Caco-2 (cell line): ENCODE measurements at regions not wholly inside any gene's neighbourhood (a gene's known extent, or its start where the extent isn't known, plus 50 kb on each side); places are given as distances from the start of the nearest gene placed in this dataset.

Experiments used
- BruUV-seq: library from RNA; stranded (reverse); fragments of 400-500 nt; replicated peaks from 2 replicates; lab custom pipeline; 2021; lab: Mats Ljungman, UMichigan
- CTCF ChIA-PET: fragments of 300-600 bp; sonication (Branson Sonifier 250); formaldehyde crosslinking; loops from one replicate; lab custom pipeline; 2022; ENCODE audit warnings: antibody characterized with exemption; lab: Charles Lee
- POLR2A ChIA-PET: fragments of 300-600 bp; sonication (Branson Sonifier 250); formaldehyde crosslinking; loops from one replicate; lab custom pipeline; 2022; ENCODE audit warnings: antibody characterized with exemption; lab: Charles Lee
- DNase-seq, 2 experiments: peaks; one replicate each; pipeline versions ENCODE4 v3.0.0 to v3.0.0-alpha.2; 2020 to 2022
- H3K27me3 ChIP-seq: replicated peaks from 2 replicates; pipeline ENCODE4 v1.6.0; 2011; ENCODE audit warnings: low read length; ENCODE audit not compliant: control insufficient read depth, insufficient read depth
- H3K36me3 ChIP-seq: 2 replicates; pipeline ENCODE4 v1.5.1; 2011; ENCODE audit warnings: low read length; ENCODE audit not compliant: control insufficient read depth, insufficient read depth
- H3K4me1 ChIP-seq: fragments of 250-450 bp; sonication (Bioruptor Pico); 2 replicates; pipeline ENCODE4 v1.5.1; 2020; ENCODE audit warnings: mild to moderate bottlenecking
- H3K4me3 ChIP-seq: 2 replicates; pipeline ENCODE4 v1.5.1; 2011; ENCODE audit warnings: low read depth, mild to moderate bottlenecking, control low read depth, low read length
- H3K9me3 ChIP-seq: fragments of 250-450 bp; sonication (Bioruptor Pico); 2 replicates; pipeline ENCODE4 v1.5.1; 2020; ENCODE audit warnings: mild to moderate bottlenecking, moderate library complexity
- H3K27ac Mint-ChIP-seq: one replicate; pipeline ENCODE4 v1.8.0; 2022; ENCODE audit warnings: mixed read lengths; ENCODE audit not compliant: unreplicated experiment
- H3K27me3 Mint-ChIP-seq: one replicate; pipeline ENCODE4 v1.8.0; 2022; ENCODE audit warnings: mixed read lengths; ENCODE audit not compliant: insufficient read depth, unreplicated experiment
- H3K36me3 Mint-ChIP-seq: one replicate; pipeline ENCODE4 v1.8.0; 2022; ENCODE audit warnings: mild to moderate bottlenecking, mixed read lengths; ENCODE audit not compliant: insufficient read depth, unreplicated experiment
- H3K4me1 Mint-ChIP-seq: one replicate; pipeline ENCODE4 v1.8.0; 2022; ENCODE audit warnings: low read depth, mixed read lengths; ENCODE audit not compliant: unreplicated experiment
- H3K4me3 Mint-ChIP-seq: one replicate; pipeline ENCODE4 v1.8.0; 2022; ENCODE audit warnings: mild to moderate bottlenecking, moderate library complexity, mixed read lengths; ENCODE audit not compliant: unreplicated experiment
- H3K9me3 Mint-ChIP-seq: one replicate; pipeline ENCODE4 v1.8.0; 2022; ENCODE audit warnings: mixed read lengths; ENCODE audit not compliant: unreplicated experiment
- CTCF ChIP-seq, 2 experiments: fragments of 200-600 bp in 1 of 2; IDR thresholded peaks; 1 replicate in 1 of 2; 2 replicates in 1 of 2; pipeline versions ENCODE4 v1.5.1 to v1.8.0; 2011 to 2022; ENCODE audit warnings: antibody characterized with exemption in 1 of 2, control low read depth in 1 of 2, inconsistent platforms in 1 of 2, low read depth in 1 of 2, low read length in 1 of 2, mild to moderate bottlenecking in 1 of 2, moderate library complexity in 1 of 2; ENCODE audit not compliant: insufficient read depth in 1 of 2, severe bottlenecking in 1 of 2, unreplicated experiment in 1 of 2
- intact Hi-C: fragments of 100-400 bp; cut with micrococcal nuclease; formaldehyde crosslinking; loops from one replicate; pipeline ENCODE4 v1.10.0; 2022; ENCODE audit not compliant: unreplicated experiment

GRCh38 chr15:45855907-45856579, 221.2 kb downstream of the SQOR start:
- Mint-ChIP-seq H3K4me1 (peaks cover 19% of the 10 kb centered on the region), H3K36me3 (no peaks in the 10 kb centered on the region), H3K4me3 (no peak overlapping the region), H3K9me3 (no peaks in the 10 kb centered on the region), H3K27me3 (no peaks in the 10 kb centered on the region), H3K27ac (no peak overlapping the region)
- no peak for TF ChIP-seq CTCF (IDR thresholded peaks at IDR 0.05; ENCODE audit: insufficient read depth in 1 of 2, low read depth in 1 of 2, low read length in 1 of 2, severe bottlenecking in 1 of 2, unreplicated experiment in 1 of 2)
- Histone ChIP-seq H3K4me3 (no peak overlapping the region), H3K9me3 (no peaks in the 10 kb centered on the region), H3K36me3 (no peaks in the 10 kb centered on the region), H3K4me1 (peaks cover 10% of the 10 kb centered on the region), H3K27me3 (no peaks in the 10 kb centered on the region)
- intact Hi-C loops, result loop anchor here (5.0 kb wide), 1 partner anchor 59 kb away; no protein-coding TSS in a partner anchor
- BruUV-seq, result no TSS peak
- no peak for DNase-seq
- ChIA-PET CTCF (interaction anchor here (0.6 to 1.2 kb wide), 2 partner anchors 54 to 61 kb away, joined by 3 to 5 read pairs; no protein-coding TSS in a partner anchor), POLR2A (no interaction called here)

GRCh38 chr15:45857291-45857690, 222.5 kb downstream of the SQOR start:
- TF ChIP-seq CTCF (IDR thresholded peaks at IDR 0.05; ENCODE audit: insufficient read depth in 1 of 2, low read depth in 1 of 2, low read length in 1 of 2, severe bottlenecking in 1 of 2, unreplicated experiment in 1 of 2), result no peak
- H3K27ac Mint-ChIP-seq, result no peak overlapping the region
- no peaks in the 10 kb centered on the region for H3K36me3 Mint-ChIP-seq
- ChIA-PET POLR2A (no interaction called here), CTCF (no interaction called here)
- no peaks in the 10 kb centered on the region for H3K27me3 Mint-ChIP-seq
- no peak overlapping the region for H3K4me3 Mint-ChIP-seq
- intact Hi-C loops, result loop anchor here (5.0 kb wide), 1 partner anchor 60 kb away; no protein-coding TSS in a partner anchor
- H3K9me3 Mint-ChIP-seq, result no peaks in the 10 kb centered on the region
- H3K4me1 ChIP-seq, result peaks cover 10% of the 10 kb centered on the region
- DNase-seq, result no peak
- no peak overlapping the region for H3K4me3 ChIP-seq
- peaks cover 19% of the 10 kb centered on the region for H3K4me1 Mint-ChIP-seq
- no peaks in the 10 kb centered on the region for H3K9me3 ChIP-seq
- BruUV-seq, result no TSS peak
- no peaks in the 10 kb centered on the region for H3K36me3 ChIP-seq
- no peaks in the 10 kb centered on the region for H3K27me3 ChIP-seq

- BruUV-seq, result no TSS peak
- H3K27me3 ChIP-seq, result no peaks in the 10 kb centered on the region
- Mint-ChIP-seq H3K27me3 (no peaks in the 10 kb centered on the region), H3K27ac (no peak overlapping the region), H3K4me1 (peaks cover 25% of the 10 kb centered on the region), H3K36me3 (peaks cover 1% of the 10 kb centered on the region), H3K4me3 (no peak overlapping the region), H3K9me3 (no peaks in the 10 kb centered on the region)
- TF ChIP-seq CTCF (IDR thresholded peaks at IDR 0.05; ENCODE audit: insufficient read depth in 1 of 2, low read depth in 1 of 2, low read length in 1 of 2, severe bottlenecking in 1 of 2, unreplicated experiment in 1 of 2), result no peak
- POLR2A ChIA-PET, result no interaction called here
- H3K9me3 ChIP-seq, result no peaks in the 10 kb centered on the region
- intact Hi-C loops, result loop anchor here (5.0 kb wide), 1 partner anchor 61 kb away; no protein-coding TSS in a partner anchor
- no peak for DNase-seq
- no peaks in the 10 kb centered on the region for H3K36me3 ChIP-seq
- no peak overlapping the region for H3K4me3 ChIP-seq
- CTCF ChIA-PET, result no interaction called here
- H3K4me1 ChIP-seq, result peaks cover 16% of the 10 kb centered on the region
Measured at GRCh38 chr15:45858491-45858890, 223.7 kb downstream of the SQOR start.
